H1 (cell line): ENCODE measurements at regions not wholly inside any gene's neighbourhood (a gene's known extent, or its start where the extent isn't known, plus 50 kb on each side); places are given as distances from the start of the nearest gene placed in this dataset.

Source experiments
- CTCF ChIA-PET: fragments of 300-600 bp; sonication (Branson Sonifier 250); formaldehyde crosslinking; loops from one replicate; lab custom pipeline; 2021; ENCODE audit not compliant: partially characterized antibody; lab: Charles Lee
- POLR2A ChIA-PET: fragments of 300-600 bp; sonication (Branson Sonifier 250); formaldehyde crosslinking; loops from one replicate; lab custom pipeline; 2021; ENCODE audit warnings: inconsistent platforms; ENCODE audit not compliant: partially characterized antibody; lab: Charles Lee
- DNase-seq, 2 experiments: peaks; one replicate each; pipeline versions ENCODE4 v3.0.0 to v3.0.0-alpha.2; 2010 to 2022; ENCODE audit warnings: low spot score in 2 of 2, low read depth in 1 of 2, mixed read lengths in 1 of 2
- FAIRE-seq: peaks from 2 replicates; lab custom pipeline; 2011; peaks lifted over from hg19 to GRCh38; lab: Jason Lieb, UNC
- H2AFZ ChIP-seq: 2 replicates; pipeline ENCODE4 v1.8.1; 2012; ENCODE audit warnings: low read length, inconsistent platforms
- H2AK5ac ChIP-seq: 2 replicates; pipeline ENCODE4 v1.6.1; 2013; ENCODE audit warnings: low read depth, low read length
- H2BK120ac ChIP-seq: replicated peaks from 2 replicates; pipeline ENCODE3; 2013; ENCODE audit warnings: low read depth, low read length, inconsistent platforms
- H2BK12ac ChIP-seq: 2 replicates; pipeline ENCODE4 v1.6.1; 2013; ENCODE audit warnings: low read depth, low read length
- H2BK15ac ChIP-seq: 2 replicates; pipeline ENCODE4 v1.6.1; 2013; ENCODE audit warnings: low read length
- H2BK20ac ChIP-seq: 2 replicates; pipeline ENCODE4 v1.6.1; 2013; ENCODE audit warnings: low read length
- H2BK5ac ChIP-seq: 2 replicates; pipeline ENCODE4 v1.6.1; 2013; ENCODE audit warnings: low read depth, low read length
- H3K14ac ChIP-seq: 2 replicates; pipeline ENCODE4 v1.6.1; 2013; ENCODE audit warnings: inconsistent platforms; ENCODE audit not compliant: insufficient read length
- H3K18ac ChIP-seq: 2 replicates; pipeline ENCODE4 v1.6.1; 2013; ENCODE audit warnings: low read length; ENCODE audit errors: extremely low read depth
- H3K23ac ChIP-seq: 2 replicates; pipeline ENCODE4 v1.6.1; 2013; ENCODE audit warnings: inconsistent platforms; ENCODE audit not compliant: insufficient read length
- H3K23me2 ChIP-seq: 2 replicates; pipeline ENCODE4 v1.6.1; 2013; ENCODE audit warnings: low read depth, low read length
- H3K27ac ChIP-seq: 2 replicates; pipeline ENCODE4 v1.6.1; 2011; ENCODE audit warnings: low read depth, low read length, inconsistent platforms
- H3K27me3 ChIP-seq, 4 experiments: replicated peaks in 1 of 4; 1 replicate in 1 of 4; 2 replicates in 3 of 4; pipeline versions ENCODE4 v1.6.1 to v1.8.1; 2011 to 2013; ENCODE audit warnings: low read length in 3 of 4, mild to moderate bottlenecking in 3 of 4, inconsistent platforms in 2 of 4, mixed read lengths in 2 of 4, moderate library complexity in 1 of 4; ENCODE audit not compliant: control insufficient read depth in 3 of 4, insufficient read depth in 3 of 4; ENCODE audit errors: extremely low read depth in 1 of 4
- H3K36me3 ChIP-seq, 4 experiments: 2 replicates each; pipeline versions ENCODE4 v1.6.1 to v1.8.1; 2011 to 2013; ENCODE audit warnings: mild to moderate bottlenecking in 4 of 4, low read length in 3 of 4, moderate library complexity in 2 of 4, control low read depth in 1 of 4, inconsistent platforms in 1 of 4; ENCODE audit not compliant: insufficient read depth in 4 of 4, control insufficient read depth in 2 of 4
- H3K4ac ChIP-seq: replicated peaks from 2 replicates; pipeline ENCODE3; 2013; ENCODE audit warnings: low read length, low read depth, mixed read lengths, inconsistent platforms; ENCODE audit not compliant: insufficient read length
- H3K4me1 ChIP-seq, 4 experiments: replicated peaks in 1 of 4; 1 replicate in 1 of 4; 2 replicates in 3 of 4; pipeline versions ENCODE4 v1.6.1 to v1.8.1; 2011 to 2013; ENCODE audit warnings: low read length in 3 of 4, inconsistent platforms in 2 of 4, mixed read lengths in 1 of 4; ENCODE audit not compliant: insufficient read depth in 4 of 4, control insufficient read depth in 3 of 4
- H3K4me2 ChIP-seq, 2 experiments: 2 replicates each; pipeline versions ENCODE4 v1.6.1 to v1.8.1; 2011 to 2013; ENCODE audit warnings: low read depth in 2 of 2, low read length in 2 of 2, control low read depth in 1 of 2, inconsistent platforms in 1 of 2, mild to moderate bottlenecking in 1 of 2; ENCODE audit not compliant: insufficient read depth in 1 of 2
- H3K4me3 ChIP-seq, 4 experiments: fragments of 200-600, 300-600 bp in 1 of 4; sonication (generic), shearing (Covaris generic), sonication (Bioruptor Twin) in 1 of 4; 2 replicates each; pipeline versions ENCODE4 v1.5.1 to v1.8.1; 2011 to 2016; ENCODE audit warnings: low read length in 4 of 4, low read depth in 3 of 4, control low read depth in 2 of 4, inconsistent platforms in 2 of 4, mild to moderate bottlenecking in 2 of 4, mixed read lengths in 1 of 4, moderate library complexity in 1 of 4; ENCODE audit not compliant: insufficient read depth in 2 of 4; ENCODE audit errors: extremely low read depth in 1 of 4
- H3K56ac ChIP-seq: replicated peaks from 2 replicates; pipeline ENCODE3; 2013; ENCODE audit warnings: low read depth, mild to moderate bottlenecking, mixed read lengths, low read length, inconsistent platforms; ENCODE audit not compliant: insufficient read length
- H3K79me1 ChIP-seq: 2 replicates; pipeline ENCODE4 v1.6.1; 2013; ENCODE audit warnings: low read depth, low read length, control low read depth
- H3K79me2 ChIP-seq, 2 experiments: 2 replicates each; pipeline versions ENCODE4 v1.6.1 to v1.8.1; 2012 to 2013; ENCODE audit warnings: low read length in 2 of 2, mild to moderate bottlenecking in 2 of 2, inconsistent platforms in 1 of 2; ENCODE audit not compliant: insufficient read depth in 2 of 2, control insufficient read depth in 1 of 2
- H3K9ac ChIP-seq, 4 experiments: replicated peaks in 1 of 4; 1 replicate in 1 of 4; 2 replicates in 3 of 4; pipeline versions ENCODE4 v1.6.1 to v1.8.1; 2011 to 2013; ENCODE audit warnings: low read depth in 3 of 4, low read length in 3 of 4, control low read depth in 2 of 4, mild to moderate bottlenecking in 2 of 4, moderate library complexity in 2 of 4, inconsistent platforms in 1 of 4; ENCODE audit errors: extremely low read depth in 1 of 4
- H3K9me3 ChIP-seq, 2 experiments: 2 replicates each; pipeline versions ENCODE4 v1.6.1 to v1.8.1; 2012 to 2013; ENCODE audit warnings: mild to moderate bottlenecking in 2 of 2, moderate library complexity in 2 of 2, control low read depth in 1 of 2, inconsistent platforms in 1 of 2, low read depth in 1 of 2, low read length in 1 of 2, mixed read lengths in 1 of 2; ENCODE audit not compliant: insufficient read depth in 2 of 2
- H4K20me1 ChIP-seq, 2 experiments: replicated peaks in 1 of 2; 2 replicates each; pipeline versions ENCODE3 to v1.8.1; 2011 to 2013; ENCODE audit warnings: inconsistent platforms in 2 of 2, low read length in 2 of 2, mild to moderate bottlenecking in 1 of 2; ENCODE audit not compliant: insufficient read depth in 2 of 2, control insufficient read depth in 1 of 2
- H4K5ac ChIP-seq: 2 replicates; pipeline ENCODE4 v1.6.1; 2013; ENCODE audit warnings: low read length, low read depth, mixed read lengths, inconsistent platforms; ENCODE audit not compliant: insufficient read length
- H4K8ac ChIP-seq: 2 replicates; pipeline ENCODE4 v1.8.0; 2013; ENCODE audit warnings: mild to moderate bottlenecking, moderate library complexity, low read length, inconsistent platforms; ENCODE audit not compliant: insufficient read depth; ENCODE audit errors: extremely low read depth
- H4K91ac ChIP-seq: replicated peaks from 2 replicates; pipeline ENCODE3; 2013; ENCODE audit warnings: low read length, mixed read lengths, inconsistent platforms; ENCODE audit not compliant: insufficient read length
- HDAC2 ChIP-seq, 2 experiments: fragments of 300-600 bp in 1 of 2; sonication (generic) in 1 of 2; IDR thresholded peaks; 2 replicates each; pipeline ENCODE4 v1.6.1; 2011 to 2012; ENCODE audit warnings: low read depth in 2 of 2, low read length in 2 of 2, mild to moderate bottlenecking in 2 of 2, moderate library complexity in 2 of 2, borderline replicate concordance in 1 of 2, inconsistent platforms in 1 of 2
- SAP30 ChIP-seq: fragments of 300-600 bp; sonication (generic); IDR thresholded peaks from 2 replicates; pipeline ENCODE4 v1.7.1; 2012; ENCODE audit warnings: low read length, moderate library complexity, mild to moderate bottlenecking, inconsistent platforms; ENCODE audit not compliant: insufficient read depth, insufficient replicate concordance
- SIRT6 ChIP-seq: IDR thresholded peaks from one replicate; pipeline ENCODE4 v1.7.1; 2012; ENCODE audit warnings: low read length, inconsistent platforms
- SIX5 ChIP-seq: IDR thresholded peaks from 2 replicates; pipeline ENCODE4 v1.6.1; 2011; ENCODE audit warnings: mild to moderate bottlenecking, low read depth, low read length
- WGBS, 2 experiments: shearing (Covaris generic) in 1 of 2; methylation state at CpG; one replicate each; pipeline versions ENCODE4 v1.1.6 to v1.1.7; 2013 to 2015; ENCODE audit warnings: low lambda C conversion rate in 2 of 2, mixed read lengths in 2 of 2, inconsistent platforms in 1 of 2, low coverage in 1 of 2, missing lambda C conversion rate in 1 of 2; ENCODE audit not compliant: insufficient replicate concordance in 2 of 2, insufficient coverage in 1 of 2, insufficient read length in 1 of 2; ENCODE audit errors: extremely low coverage in 1 of 2, missing lambda C conversion rate in 1 of 2; 5-methylcytosine and 5-hydroxymethylcytosine counted together

DNA sequence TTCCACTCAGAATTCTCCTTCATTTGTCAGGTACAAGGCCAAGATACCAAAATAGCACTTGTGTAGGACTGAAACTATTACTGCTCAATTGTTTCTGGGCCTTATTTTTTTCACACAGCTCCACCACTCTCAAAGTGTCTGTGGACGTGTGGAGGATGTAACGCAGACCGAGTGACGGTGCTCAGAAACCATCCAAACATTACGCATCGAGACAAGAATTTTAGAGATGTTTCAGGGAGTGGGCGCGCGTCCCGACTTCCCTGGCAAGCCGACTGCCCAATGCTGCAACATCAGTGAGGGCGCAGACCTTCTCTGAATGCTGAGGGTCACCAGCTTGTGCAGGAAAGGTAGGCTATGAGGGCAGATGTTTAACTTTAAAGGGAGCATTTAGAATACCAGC is 108.4 kb downstream of the GATA6 start:
- H4K91ac ChIP-seq, result no peak overlapping the region
- H4K20me1 ChIP-seq, result no peaks in the 10 kb centered on the region
- no peak for TF ChIP-seq SIX5
- no peak for TF ChIP-seq HDAC2 (IDR thresholded peaks at IDR 0.05; ENCODE audit: borderline replicate concordance in 1 of 2, low read depth in 2 of 2, low read length in 2 of 2)
- no peak for TF ChIP-seq SIRT6
- no peak for TF ChIP-seq SAP30
- no peak overlapping the region for H3K27ac ChIP-seq
- no peak overlapping the region for H2AK5ac ChIP-seq
- no peak overlapping the region for H2BK12ac ChIP-seq
- no peaks in the 10 kb centered on the region for H3K9me3 ChIP-seq
- no peaks in the 10 kb centered on the region for H3K4me1 ChIP-seq
- H2BK120ac ChIP-seq, result no peak overlapping the region
- H3K56ac ChIP-seq, result no peak overlapping the region
- no peak overlapping the region for H2BK5ac ChIP-seq
- H3K4ac ChIP-seq, result no peak overlapping the region
- 83% methylated on average over 8 of the region's 12 CpGs; no CpG with 5 or more reads in 1 of the 2 experiments for WGBS, 2 experiments
- H3K14ac ChIP-seq, result no peak overlapping the region
- no peak overlapping the region for H4K5ac ChIP-seq
- POLR2A ChIA-PET, result no interaction called here
- no peak overlapping the region for H2BK20ac ChIP-seq
- H3K23ac ChIP-seq, result no peak overlapping the region
- CTCF ChIA-PET, result no interaction called here
- no peak overlapping the region for H4K8ac ChIP-seq
- no peaks in the 10 kb centered on the region for H3K27me3 ChIP-seq
- H2AFZ ChIP-seq, result no peak overlapping the region
- no peak overlapping the region for H3K18ac ChIP-seq
- no peak overlapping the region for H2BK15ac ChIP-seq
- FAIRE-seq (no peak), DNase-seq (no peak)
- no peaks in the 10 kb centered on the region for H3K79me2 ChIP-seq
- H3K79me1 ChIP-seq, result no peaks in the 10 kb centered on the region
- H3K4me3 ChIP-seq, result no peak overlapping the region
- no peak overlapping the region for H3K4me2 ChIP-seq
- H3K9ac ChIP-seq, result no peak overlapping the region
- H3K36me3 ChIP-seq, result no peaks in the 10 kb centered on the region
- H3K23me2 ChIP-seq, result no peaks in the 10 kb centered on the region
